GM18508 (cell line): ENCODE measurements at regions not wholly inside any gene's neighbourhood (a gene's known extent, or its start where the extent isn't known, plus 50 kb on each side); places are given as distances from the start of the nearest gene placed in this dataset.
"Not testable (repeated sequence)": the region's sequence is repeated elsewhere in the genome, so short reads cannot be mapped to it uniquely, and the experiment has no call there.

Source experiments
- ATAC-seq: cut with Tn5 transposase; IDR thresholded peaks from one replicate; pipeline ENCODE4 v1.9.1; 2021; ENCODE audit warnings: moderate number of reproducible peaks; ENCODE audit not compliant: insufficient read depth, unreplicated experiment

- ATAC-seq = no peak
Observed at GRCh38 chr9:78383130-78383529, 86.2 kb downstream of the PSAT1 start.

- ATAC-seq = no peak
Observed at GRCh38 chr9:78386348-78386747, 89.4 kb downstream of the PSAT1 start.

GRCh38 chr9:78386773-78387172, 89.8 kb downstream of the PSAT1 start:
- ATAC-seq = no peak

GRCh38 chr9:78393340-78393739, 96.4 kb downstream of the PSAT1 start:
- no peak for ATAC-seq

GRCh38 chr9:78393932-78394331, 97.0 kb downstream of the PSAT1 start:
- ATAC-seq = no peak

- ATAC-seq = no peak
Observed at GRCh38 chr9:78396087-78396486, 99.2 kb downstream of the PSAT1 start.

- ATAC-seq = no peak
Observed at GRCh38 chr9:78397045-78397444, 100.1 kb downstream of the PSAT1 start.

GRCh38 chr9:78397454-78397853, 100.5 kb downstream of the PSAT1 start:
- ATAC-seq = no peak

- ATAC-seq = no peak
Observed at GRCh38 chr9:78399153-78399552, 102.2 kb downstream of the PSAT1 start.

- ATAC-seq = no peak
Observed at GRCh38 chr9:78400496-78400895, 103.6 kb downstream of the PSAT1 start.

- ATAC-seq = no peak
Observed at GRCh38 chr9:78405461-78405860, 108.5 kb downstream of the PSAT1 start.

GRCh38 chr9:78406146-78406545, 109.2 kb downstream of the PSAT1 start:
- ATAC-seq = no peak

- ATAC-seq = no peak
Observed at GRCh38 chr9:78406933-78407332, 110.0 kb downstream of the PSAT1 start.

GRCh38 chr9:78407636-78408312, 110.8 kb downstream of the PSAT1 start:
- no peak for ATAC-seq

GRCh38 chr9:78408388-78408787, 111.5 kb downstream of the PSAT1 start:
- no peak for ATAC-seq

- ATAC-seq = not testable (repeated sequence)
Observed at GRCh38 chr9:78409928-78410510, 113.1 kb downstream of the PSAT1 start.

GRCh38 chr9:78422309-78422708, 125.4 kb downstream of the PSAT1 start:
- ATAC-seq = no peak

- no peak for ATAC-seq
Observed at GRCh38 chr9:78424299-78424698, 127.4 kb downstream of the PSAT1 start.

GRCh38 chr9:78428640-78429039, 131.7 kb downstream of the PSAT1 start:
- no peak for ATAC-seq

- ATAC-seq = no peak
Observed at GRCh38 chr9:78430387-78430786, 133.5 kb downstream of the PSAT1 start.

GRCh38 chr9:78431039-78431438, 134.1 kb downstream of the PSAT1 start:
- ATAC-seq = not testable (repeated sequence)

- ATAC-seq = no peak
Observed at GRCh38 chr9:78436873-78437272, 139.9 kb downstream of the PSAT1 start.
